GM21423 (cell line): ENCODE measurements at regions not wholly inside any gene's neighbourhood (a gene's known extent, or its start where the extent isn't known, plus 50 kb on each side); places are given as distances from the start of the nearest gene placed in this dataset.
A peak's percentile ranks its signal among the peaks of the same experiment; 100 is the strongest.
"Not testable (repeated sequence)": the region's sequence is repeated elsewhere in the genome, so short reads cannot be mapped to it uniquely, and the experiment has no call there.

Experiments used
- ATAC-seq: cut with Tn5 transposase; IDR thresholded peaks from one replicate; pipeline ENCODE4 v1.9.1; 2021; ENCODE audit warnings: mild to moderate bottlenecking, moderate library complexity; ENCODE audit not compliant: unreplicated experiment

- ATAC-seq = no peak
Observed at GRCh38 chr13:111411919-111412650, 91.6 kb downstream of the TEX29 start.

GRCh38 chr13:111413407-111414187 lies 93.2 kb downstream of the TEX29 start:
- no peak for ATAC-seq

GRCh38 chr13:111414341-111414740 lies 93.9 kb downstream of the TEX29 start:
- no peak for ATAC-seq

- ATAC-seq = no peak
Observed at GRCh38 chr13:111415246-111415645, 94.8 kb downstream of the TEX29 start.

GRCh38 chr13:111415765-111416164 lies 95.3 kb downstream of the TEX29 start:
- ATAC-seq = no peak

GRCh38 chr13:111418101-111418500 lies 97.7 kb downstream of the TEX29 start:
- no peak for ATAC-seq

GRCh38 chr13:111420113-111420876 lies 99.9 kb downstream of the TEX29 start:
- no peak for ATAC-seq

GRCh38 chr13:111421216-111421615 lies 100.8 kb downstream of the TEX29 start:
- ATAC-seq = no peak

GRCh38 chr13:111422348-111422747 lies 101.9 kb downstream of the TEX29 start:
- ATAC-seq = no peak

GRCh38 chr13:111423168-111423785 lies 102.8 kb downstream of the TEX29 start:
- ATAC-seq = no peak

GRCh38 chr13:111424134-111424533 lies 103.7 kb downstream of the TEX29 start:
- ATAC-seq = no peak

GRCh38 chr13:111425326-111425725 lies 104.9 kb downstream of the TEX29 start:
- no peak for ATAC-seq

GRCh38 chr13:111429064-111429558 lies 108.7 kb downstream of the TEX29 start:
- peak; percentile 79 for ATAC-seq

- ATAC-seq = no peak
Observed at GRCh38 chr13:111431206-111431605, 110.8 kb downstream of the TEX29 start.

- ATAC-seq = no peak
Observed at GRCh38 chr13:111434578-111435159, 114.2 kb downstream of the TEX29 start.

GRCh38 chr13:111436446-111436845 lies 116.0 kb downstream of the TEX29 start:
- no peak for ATAC-seq

- ATAC-seq = no peak
Observed at GRCh38 chr13:111437417-111437816, 117.0 kb downstream of the TEX29 start.

GRCh38 chr13:111437856-111438547 lies 117.6 kb downstream of the TEX29 start:
- no peak for ATAC-seq

- not testable (repeated sequence) for ATAC-seq
Observed at GRCh38 chr13:111440492-111440891, 120.0 kb downstream of the TEX29 start.

GRCh38 chr13:111443981-111444380 lies 123.5 kb downstream of the TEX29 start:
- no peak for ATAC-seq
